Mesenteric fat pad (tissue), 1 donor: ENCODE measurements at regions not wholly inside any gene's neighbourhood (a gene's known extent, or its start where the extent isn't known, plus 50 kb on each side); places are given as distances from the start of the nearest gene placed in this dataset.

Experiments
- DNase-seq: peaks from one replicate; pipeline ENCODE4 v3.0.0-alpha.2; 2020; ENCODE audit warnings: low spot score
- donor health status: DM: yes; HTN: yes; CAD: no.

- DNase-seq = no peak
These were observed 729.4 kb downstream of the MATN1 start for GRCh38 chr1:29993950-29994349.

DNA sequence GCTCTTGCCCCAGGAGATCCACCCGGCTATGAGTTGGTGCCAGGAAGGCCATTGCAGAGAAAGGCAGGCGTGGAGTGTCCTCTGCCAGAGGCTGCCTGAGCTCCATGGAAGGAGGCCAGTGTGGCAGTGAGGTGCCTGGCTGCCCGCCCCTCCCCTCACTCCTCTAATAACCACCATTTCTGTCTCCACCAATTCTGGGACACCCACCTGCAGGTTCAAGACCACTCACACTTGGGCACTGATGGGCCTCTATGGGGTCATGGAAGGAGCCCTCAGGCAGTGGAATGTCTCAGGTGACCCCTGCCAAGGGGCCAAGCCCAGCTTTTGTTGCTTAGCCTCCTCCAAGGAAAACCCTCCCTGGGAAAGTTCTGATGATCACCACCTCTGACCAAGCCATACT lies 731.6 kb downstream of the MATN1 start:
- DNase-seq = no peak

GRCh38 chr1:29991025-29991424 lies 732.4 kb downstream of the MATN1 start:
- DNase-seq = peak; percentile 73

GRCh38 chr1:29990304-29990703 lies 733.1 kb downstream of the MATN1 start:
- peak; percentile 59 for DNase-seq

DNA sequence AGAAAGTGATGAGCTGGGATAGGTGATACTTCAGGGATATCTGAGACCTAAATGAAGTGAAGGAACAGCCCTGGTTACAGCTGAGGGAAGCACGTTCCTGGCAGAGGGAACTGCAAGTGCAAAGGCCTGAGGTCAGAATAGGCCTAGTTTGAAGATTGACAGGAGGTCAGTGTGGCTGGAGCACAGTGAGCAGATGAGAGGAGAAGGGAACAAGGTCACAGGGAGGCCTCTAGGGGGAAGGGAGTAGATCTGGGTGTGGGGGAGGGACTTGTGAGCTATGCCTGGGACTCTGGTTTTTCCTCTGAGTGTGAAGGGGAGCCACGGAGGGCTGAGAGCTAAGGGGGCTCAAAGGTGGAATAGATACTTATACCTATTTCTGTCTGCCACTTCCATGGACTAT lies 736.4 kb downstream of the MATN1 start:
- peak; percentile 41 for DNase-seq

GRCh38 chr1:29985606-29985945 lies 737.8 kb downstream of the MATN1 start:
- DNase-seq = peak; percentile 51

- no peak for DNase-seq
These were observed 738.4 kb downstream of the MATN1 start for GRCh38 chr1:29984862-29985605.

DNA sequence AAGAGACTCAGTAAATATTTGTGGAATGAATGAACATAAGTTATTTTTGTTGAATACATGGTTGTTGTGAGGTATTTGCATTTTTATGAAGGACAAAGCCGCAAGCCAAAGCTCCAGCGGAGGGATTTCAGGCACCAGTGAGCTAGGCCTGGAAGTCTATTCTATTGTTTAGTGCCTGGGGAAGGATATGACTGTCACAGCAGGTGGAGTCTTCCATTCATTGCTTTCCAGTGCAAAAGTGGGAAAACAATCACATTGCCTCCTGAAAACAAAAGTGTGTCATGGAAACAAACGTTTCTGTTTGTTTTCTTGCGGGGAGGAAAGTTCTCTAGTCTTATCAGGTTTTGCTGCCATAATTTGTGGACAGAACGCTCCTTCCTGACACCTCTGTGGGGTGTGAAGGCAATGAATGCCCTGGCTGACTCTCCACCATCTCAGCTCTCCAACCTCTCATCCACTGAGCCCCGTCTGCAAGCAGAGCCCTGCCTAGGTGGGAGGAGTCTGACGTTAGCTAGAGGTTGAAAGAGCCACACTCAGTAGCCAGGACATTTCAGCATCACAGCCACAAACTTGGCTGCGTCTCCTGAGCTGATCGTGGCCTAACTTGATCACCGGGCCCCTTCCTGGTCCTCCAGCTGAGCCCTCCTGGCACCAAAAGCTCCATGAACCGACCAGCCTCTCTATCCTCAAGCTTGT lies 739.1 kb downstream of the MATN1 start:
- DNase-seq = peak; percentile 53

- peak; percentile 62 for DNase-seq
These were observed 740.1 kb downstream of the MATN1 start for GRCh38 chr1:29983321-29983720.

GRCh38 chr1:29981586-29982239 lies 741.7 kb downstream of the MATN1 start:
- peak; percentile 43 for DNase-seq

- no peak for DNase-seq
These were observed 741.2 kb downstream of the PTPRU start for GRCh38 chr1:29977550-29977949.

DNA sequence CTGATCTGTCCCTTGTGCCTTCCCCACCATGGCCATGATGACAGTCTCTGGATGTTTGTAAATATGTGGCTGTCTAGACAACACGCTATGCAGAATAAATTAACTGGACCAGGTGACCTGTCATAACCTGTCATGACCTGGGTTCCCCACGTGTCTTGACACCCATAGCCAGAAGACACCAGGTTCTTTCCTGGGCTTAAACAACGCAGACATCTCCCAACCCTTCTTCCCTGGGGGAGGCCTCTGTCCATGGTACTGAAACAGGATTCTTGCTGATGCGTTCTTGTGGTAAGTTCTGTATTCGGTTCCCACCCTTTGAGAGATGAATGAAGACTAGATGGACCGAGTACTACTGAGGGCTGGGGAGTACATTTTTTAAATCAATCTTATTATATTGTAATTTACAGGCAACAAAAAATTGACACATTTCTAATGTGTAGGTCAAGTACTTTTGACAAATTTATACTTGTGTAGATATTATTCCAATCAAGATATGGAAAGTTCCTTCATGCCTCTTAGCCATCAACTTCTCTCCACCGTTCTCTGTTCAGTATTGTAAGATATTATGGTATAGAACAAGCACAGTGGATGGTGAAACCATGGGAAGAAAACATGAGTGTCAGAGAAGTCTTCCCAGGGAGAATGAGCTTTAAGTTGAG lies 738.8 kb downstream of the PTPRU start:
- DNase-seq = no peak

DNA sequence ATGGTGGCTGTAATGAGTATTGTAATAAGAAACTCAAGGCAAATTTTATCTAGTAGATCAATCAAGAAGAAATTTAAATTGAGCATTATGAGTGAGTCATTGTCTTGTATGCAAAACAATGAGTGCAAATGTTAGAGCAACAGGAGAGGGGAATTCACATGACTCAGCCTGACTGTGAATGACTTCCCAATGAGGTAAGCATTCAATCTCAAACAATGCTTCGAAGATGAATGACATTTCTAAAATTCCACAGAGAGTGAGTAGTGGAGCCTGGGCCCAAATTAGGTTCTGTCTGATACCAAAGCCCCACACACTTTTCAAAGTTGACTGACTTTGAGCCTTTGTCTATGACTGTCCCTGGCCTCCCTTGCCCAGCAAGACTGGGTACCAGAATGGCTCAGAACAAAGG lies 738.0 kb downstream of the PTPRU start:
- DNase-seq = no peak

- no peak for DNase-seq
These were observed 737.1 kb downstream of the PTPRU start for GRCh38 chr1:29973406-29973805.

DNA sequence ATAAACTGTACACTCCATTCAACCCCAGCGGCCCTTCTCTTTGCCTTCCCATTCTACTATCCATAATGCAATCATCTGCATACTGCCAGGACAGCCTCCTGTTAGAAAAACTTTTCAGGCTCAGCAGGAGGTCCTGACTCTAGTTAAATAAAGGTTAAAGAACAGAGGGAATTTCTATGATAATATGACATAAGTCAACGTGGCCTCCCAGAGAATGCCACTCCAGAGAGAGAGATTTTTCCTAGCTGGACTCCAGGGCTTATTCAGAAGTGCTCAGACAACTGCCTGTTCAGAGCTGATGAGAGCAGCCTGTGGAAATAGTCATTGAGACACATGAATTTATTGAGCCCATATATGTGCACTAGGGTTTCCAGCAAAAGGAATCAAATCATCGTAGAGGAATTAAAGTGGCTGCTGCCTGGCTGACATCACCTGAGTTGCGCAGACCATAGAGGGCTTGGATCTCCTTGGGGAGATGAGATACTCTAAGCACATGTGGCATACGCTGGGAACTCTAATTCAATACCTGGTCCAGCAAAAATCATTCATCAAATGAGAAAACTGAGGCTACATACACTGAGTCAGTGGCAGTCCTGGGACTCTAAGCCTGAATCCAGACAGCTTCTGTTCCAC lies 736.2 kb downstream of the PTPRU start:
- no peak for DNase-seq

GRCh38 chr1:29971703-29972102 lies 735.4 kb downstream of the PTPRU start:
- DNase-seq = no peak

GRCh38 chr1:29970747-29971325 lies 734.5 kb downstream of the PTPRU start:
- no peak for DNase-seq

DNA sequence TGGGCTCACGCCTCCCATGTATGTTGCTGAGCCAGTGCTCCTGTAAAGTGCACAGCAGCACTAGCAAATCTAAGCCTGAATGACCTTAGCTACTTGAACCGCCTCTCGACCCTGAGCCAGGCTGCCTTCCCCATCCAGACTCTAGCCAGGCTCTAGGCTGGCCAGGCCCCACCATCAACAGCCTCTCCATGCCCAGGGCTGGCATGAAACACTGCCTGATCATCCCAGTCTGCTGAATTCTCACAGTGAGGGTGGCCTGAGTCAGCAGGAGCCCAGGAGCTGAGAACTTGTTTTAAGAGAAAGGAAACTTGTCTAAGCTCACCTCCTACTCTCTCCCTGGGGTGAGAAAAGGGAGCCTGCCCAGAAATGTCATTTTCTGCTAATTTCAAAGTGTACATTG lies 733.3 kb downstream of the PTPRU start:
- DNase-seq = no peak

GRCh38 chr1:29967261-29967660 lies 730.9 kb downstream of the PTPRU start:
- DNase-seq = no peak

GRCh38 chr1:29966526-29967045 lies 730.3 kb downstream of the PTPRU start:
- DNase-seq = no peak
